ENCODE measurements at regions not wholly inside any gene's neighbourhood (a gene's known extent, or its start where the extent isn't known, plus 50 kb on each side); places are given as distances from the start of the nearest gene placed in this dataset.

GRCh38 chr18:78482378-78482777 is 497.2 kb upstream of the SALL3 start:
- TF ChIP-seq EZH2 (IDR thresholded peaks at IDR 0.05; ENCODE audit: insufficient read depth, poor library complexity, severe bottlenecking) (no peak), EZH2phosphoT487 (IDR thresholded peaks at IDR 0.05; ENCODE audit: insufficient read depth, low read depth) (no peak)
